Lung (tissue), 11 donors: ENCODE measurements at regions not wholly inside any gene's neighbourhood (a gene's known extent, or its start where the extent isn't known, plus 50 kb on each side); places are given as distances from the start of the nearest gene placed in this dataset.
A peak's percentile ranks its signal among the peaks of the same experiment; 100 is the strongest.

Experiments used
- ATAC-seq: fragments of 200-7000 bp; cut with Tn5 transposase; one replicate; pipeline ENCODE4 v1.9.1; 2020; ENCODE audit warnings: moderate number of reproducible peaks; ENCODE audit not compliant: insufficient read depth, low FRiP score
- DNase-seq, 3 donors: peaks; one replicate each; pipeline ENCODE4 v3.0.0-alpha.2; 2013 to 2017
- H3K27ac ChIP-seq, 2 donors: one replicate each; pipeline ENCODE4 v1.5.1; 2013; ENCODE audit warnings: mild to moderate bottlenecking in 2 of 2, moderate library complexity in 2 of 2, control low read depth in 1 of 2, inconsistent platforms in 1 of 2, low read depth in 1 of 2, low read length in 1 of 2
- H3K27me3 ChIP-seq, 3 donors: one replicate each; pipeline ENCODE4 v1.5.1; 2013; ENCODE audit warnings: low read length in 2 of 3; ENCODE audit not compliant: control insufficient read depth in 3 of 3, insufficient read depth in 3 of 3
- H3K36me3 ChIP-seq, 4 donors: one replicate each; pipeline ENCODE4 v1.5.1; 2013; ENCODE audit warnings: low read length in 4 of 4, mild to moderate bottlenecking in 1 of 4, moderate library complexity in 1 of 4; ENCODE audit not compliant: control insufficient read depth in 4 of 4, insufficient read depth in 4 of 4
- H3K4me1 ChIP-seq, 5 donors: one replicate each; pipeline ENCODE4 v1.5.1; 2013; ENCODE audit warnings: low read length in 5 of 5, mild to moderate bottlenecking in 2 of 5, moderate library complexity in 1 of 5; ENCODE audit not compliant: control insufficient read depth in 5 of 5, insufficient read depth in 5 of 5
- H3K4me3 ChIP-seq: one replicate; pipeline ENCODE4 v1.5.1; 2013; ENCODE audit warnings: mild to moderate bottlenecking, control low read depth, moderate library complexity
- H3K9ac ChIP-seq, 2 donors: one replicate each; pipeline ENCODE4 v1.5.1; 2013; ENCODE audit warnings: low read length in 2 of 2, control low read depth in 1 of 2; ENCODE audit not compliant: insufficient read depth in 1 of 2
- H3K9me3 ChIP-seq, 4 donors: one replicate each; pipeline ENCODE4 v1.5.1; 2013; ENCODE audit warnings: low read length in 3 of 4, mild to moderate bottlenecking in 1 of 4, moderate library complexity in 1 of 4; ENCODE audit not compliant: control insufficient read depth in 4 of 4, insufficient read depth in 3 of 4
- WGBS, 2 donors: extraction: QIAGEN DNeasy Blood & Tissue Kit; methylation state at CpG; one replicate each; pipeline ENCODE4 v1.1.7; 2013; 5-methylcytosine and 5-hydroxymethylcytosine counted together
- TF ChIP-seq, protein P1 (sequence below): IDR thresholded peaks from 2 replicates; pipeline ENCODE4 v1.5.1; 2012; ENCODE audit warnings: mild to moderate bottlenecking; ENCODE audit errors: control extremely low read depth, extremely low read depth
- donor health status: control.
- donor health status: control.
- donor health status: Bipolar disorder and iron deficiency.
- donor health status: healthy.
- donor health status: DM: yes; HTN: yes; CAD: no.

- Histone ChIP-seq H3K4me3 (no peak overlapping the region), H3K9ac (peak overlapping the region in 1 of 2 donors; percentile 70), H3K27ac (no peak overlapping the region), H3K9me3 (no peaks in the 10 kb centered on the region), H3K36me3 (peaks cover 0 to 8% (median under 1%) of the 10 kb centered on the region in 4 donors), H3K27me3 (no peaks in the 10 kb centered on the region), H3K4me1 (peaks cover 1 to 58% (median 12%) of the 10 kb centered on the region in 5 donors)
- TF ChIP-seq, protein P1, sequence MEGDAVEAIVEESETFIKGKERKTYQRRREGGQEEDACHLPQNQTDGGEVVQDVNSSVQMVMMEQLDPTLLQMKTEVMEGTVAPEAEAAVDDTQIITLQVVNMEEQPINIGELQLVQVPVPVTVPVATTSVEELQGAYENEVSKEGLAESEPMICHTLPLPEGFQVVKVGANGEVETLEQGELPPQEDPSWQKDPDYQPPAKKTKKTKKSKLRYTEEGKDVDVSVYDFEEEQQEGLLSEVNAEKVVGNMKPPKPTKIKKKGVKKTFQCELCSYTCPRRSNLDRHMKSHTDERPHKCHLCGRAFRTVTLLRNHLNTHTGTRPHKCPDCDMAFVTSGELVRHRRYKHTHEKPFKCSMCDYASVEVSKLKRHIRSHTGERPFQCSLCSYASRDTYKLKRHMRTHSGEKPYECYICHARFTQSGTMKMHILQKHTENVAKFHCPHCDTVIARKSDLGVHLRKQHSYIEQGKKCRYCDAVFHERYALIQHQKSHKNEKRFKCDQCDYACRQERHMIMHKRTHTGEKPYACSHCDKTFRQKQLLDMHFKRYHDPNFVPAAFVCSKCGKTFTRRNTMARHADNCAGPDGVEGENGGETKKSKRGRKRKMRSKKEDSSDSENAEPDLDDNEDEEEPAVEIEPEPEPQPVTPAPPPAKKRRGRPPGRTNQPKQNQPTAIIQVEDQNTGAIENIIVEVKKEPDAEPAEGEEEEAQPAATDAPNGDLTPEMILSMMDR: no peak
- no peak for ATAC-seq
- peak in 2 of 3 donors; percentile 89 for DNase-seq
- WGBS, 2 donors: 54 to 69% methylated on average over 5 of the region's 5 CpGs
Measured at GRCh38 chr18:6624661-6625311, 104.7 kb upstream of the ARHGAP28 start.

GRCh38 chr18:6625481-6625880 lies 104.0 kb upstream of the ARHGAP28 start:
- ATAC-seq (no peak), DNase-seq (peak in 1 of 3 donors; percentile 43)
- TF ChIP-seq, protein P1: no peak
- Histone ChIP-seq H3K4me3 (no peak overlapping the region), H3K9me3 (no peaks in the 10 kb centered on the region), H3K9ac (peak overlapping the region in 1 of 2 donors; percentile 50), H3K27ac (no peak overlapping the region), H3K27me3 (no peaks in the 10 kb centered on the region), H3K4me1 (peaks cover 1 to 59% (median 12%) of the 10 kb centered on the region in 5 donors), H3K36me3 (peaks cover 0 to 5% (median 0%) of the 10 kb centered on the region in 4 donors)
- WGBS, 2 donors: 64 to 71% methylated on average over 3 of the region's 3 CpGs

DNA sequence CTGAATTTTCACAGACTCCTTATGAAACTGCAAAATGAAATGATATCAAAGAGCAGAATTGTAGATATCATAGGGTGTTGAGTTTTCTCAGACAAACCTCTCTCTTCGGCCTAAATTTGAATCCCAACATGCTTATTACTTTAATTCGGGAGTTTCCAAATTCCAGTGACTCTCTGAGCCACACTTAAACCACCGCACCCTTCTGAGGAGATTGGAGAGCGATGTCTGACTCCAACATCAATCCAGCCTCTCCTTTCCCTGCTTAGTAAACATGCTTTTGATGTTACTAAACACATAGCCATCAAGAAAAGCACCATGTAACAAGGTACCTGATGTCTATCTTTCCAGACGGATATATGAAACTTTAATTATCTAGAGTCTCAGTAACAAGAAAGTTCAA lies 103.1 kb upstream of the ARHGAP28 start:
- H3K36me3 ChIP-seq: peaks cover 0 to 5% (median 0%) of the 10 kb centered on the region in 4 donors
- H3K27ac ChIP-seq: no peak overlapping the region
- no peaks in the 10 kb centered on the region for H3K9me3 ChIP-seq
- peaks cover 1 to 59% (median 12%) of the 10 kb centered on the region in 5 donors for H3K4me1 ChIP-seq
- no peak overlapping the region for H3K9ac ChIP-seq
- ATAC-seq (no peak), DNase-seq (no peak)
- TF ChIP-seq, protein P1: no peak
- no peaks in the 10 kb centered on the region for H3K27me3 ChIP-seq
- 59 to 82% methylated on average over 5 of the region's 5 CpGs for WGBS, 2 donors
- no peak overlapping the region for H3K4me3 ChIP-seq
